CD14-positive monocyte (primary cell): ENCODE measurements at regions not wholly inside any gene's neighbourhood (a gene's known extent, or its start where the extent isn't known, plus 50 kb on each side); places are given as distances from the start of the nearest gene placed in this dataset.
"Not testable (repeated sequence)": the region's sequence is repeated elsewhere in the genome, so short reads cannot be mapped to it uniquely, and the experiment has no call there.

Source experiments
- DNase-seq, 3 donors: peaks; one replicate each; pipeline ENCODE4 v3.0.0-alpha.2; 2011 to 2022
- H2AFZ ChIP-seq: 2 replicates; pipeline ENCODE4 v1.6.0; 2012; ENCODE audit warnings: mild to moderate bottlenecking, low read depth, low read length, inconsistent platforms; ENCODE audit not compliant: insufficient read depth, poor library complexity, severe bottlenecking
- H3K27ac ChIP-seq, 2 donors: 1 replicate in 1 of 2; 2 replicates in 1 of 2; pipeline ENCODE4 v1.5.1; 2012 to 2013; ENCODE audit warnings: low read length in 2 of 2, control low read depth in 1 of 2, inconsistent platforms in 1 of 2, low read depth in 1 of 2, mild to moderate bottlenecking in 1 of 2
- H3K27me3 ChIP-seq, 2 donors: one replicate each; pipeline versions ENCODE4 v1.6.0 to v1.6.1; 2011 to 2013; ENCODE audit warnings: low read length in 2 of 2; ENCODE audit not compliant: control insufficient read depth in 2 of 2, insufficient read depth in 2 of 2
- H3K36me3 ChIP-seq, 2 donors: replicated peaks in 1 of 2; 1 replicate in 1 of 2; 2 replicates in 1 of 2; pipeline versions ENCODE4 v1.5.1 to v1.6.1; 2012 to 2013; ENCODE audit warnings: low read length in 2 of 2, control low read depth in 1 of 2, inconsistent platforms in 1 of 2, mild to moderate bottlenecking in 1 of 2; ENCODE audit not compliant: insufficient read depth in 2 of 2, control insufficient read depth in 1 of 2
- H3K4me1 ChIP-seq, 2 donors: 1 replicate in 1 of 2; 2 replicates in 1 of 2; pipeline versions ENCODE4 v1.5.1 to v1.6.1; 2012 to 2013; ENCODE audit warnings: low read length in 2 of 2, control low read depth in 1 of 2, inconsistent platforms in 1 of 2, mild to moderate bottlenecking in 1 of 2, moderate library complexity in 1 of 2; ENCODE audit not compliant: insufficient read depth in 2 of 2, control insufficient read depth in 1 of 2
- H3K4me2 ChIP-seq: replicated peaks from 2 replicates; pipeline ENCODE3; 2012; ENCODE audit warnings: low read length, moderate library complexity, mild to moderate bottlenecking; ENCODE audit not compliant: poor library complexity, severe bottlenecking; ENCODE audit errors: extremely low read depth
- H3K4me3 ChIP-seq, 3 experiments: fragments of 200-600 bp in 1 of 3; sonication (generic) in 1 of 3; replicated peaks in 1 of 3; 1 replicate in 2 of 3; 2 replicates in 1 of 3; pipeline ENCODE4 v1.5.1; 2011 to 2013; ENCODE audit warnings: low read length in 3 of 3, mild to moderate bottlenecking in 3 of 3, control low read depth in 2 of 3, low read depth in 2 of 3, inconsistent platforms in 1 of 3, moderate library complexity in 1 of 3
- H3K79me2 ChIP-seq: 2 replicates; pipeline ENCODE4 v1.6.0; 2012; ENCODE audit warnings: mild to moderate bottlenecking, control low read depth, inconsistent platforms, low read length, moderate library complexity; ENCODE audit not compliant: insufficient read depth
- H3K9ac ChIP-seq: 2 replicates; pipeline ENCODE4 v1.6.0; 2017; ENCODE audit warnings: low read length, mild to moderate bottlenecking; ENCODE audit not compliant: insufficient read depth, poor library complexity, severe bottlenecking
- H3K9me3 ChIP-seq, 2 donors: replicated peaks in 1 of 2; 1 replicate in 1 of 2; 2 replicates in 1 of 2; pipeline versions ENCODE4 v1.5.1 to v1.6.1; 2012 to 2013; ENCODE audit warnings: low read length in 2 of 2, control low read depth in 1 of 2; ENCODE audit not compliant: control insufficient read depth in 1 of 2, insufficient read depth in 1 of 2
- H4K20me1 ChIP-seq: 2 replicates; pipeline ENCODE4 v1.6.0; 2012; ENCODE audit warnings: mild to moderate bottlenecking, low read length, control low read depth, moderate library complexity; ENCODE audit not compliant: insufficient read depth
- H3K27ac Mint-ChIP-seq, 7 donors: one replicate each; pipeline ENCODE4 v1.8.0; 2020; ENCODE audit warnings: mild to moderate bottlenecking in 7 of 7, mixed read lengths in 7 of 7, moderate library complexity in 6 of 7, inconsistent platforms in 2 of 7
- H3K27me3 Mint-ChIP-seq, 3 donors: one replicate each; pipeline ENCODE4 v1.8.0; 2021 to 2022; ENCODE audit warnings: low read depth in 3 of 3, mild to moderate bottlenecking in 3 of 3, mixed read lengths in 3 of 3, moderate library complexity in 3 of 3, inconsistent platforms in 1 of 3
- H3K36me3 Mint-ChIP-seq, 2 donors: one replicate each; pipeline ENCODE4 v1.8.0; 2020; ENCODE audit warnings: mixed read lengths in 2 of 2, inconsistent platforms in 1 of 2, mild to moderate bottlenecking in 1 of 2
- H3K4me1 Mint-ChIP-seq: one replicate; pipeline ENCODE4 v1.8.0; 2020; ENCODE audit warnings: mild to moderate bottlenecking, mixed read lengths
- H3K4me3 Mint-ChIP-seq, 2 donors: one replicate each; pipeline ENCODE4 v1.8.0; 2020; ENCODE audit warnings: mild to moderate bottlenecking in 2 of 2, mixed read lengths in 2 of 2, moderate library complexity in 1 of 2
- H3K9me3 Mint-ChIP-seq, 7 donors: one replicate each; pipeline ENCODE4 v1.8.0; 2020 to 2022; ENCODE audit warnings: mixed read lengths in 7 of 7, mild to moderate bottlenecking in 6 of 7, moderate library complexity in 6 of 7, inconsistent platforms in 2 of 7
- WGBS: methylation state at CpG from one replicate; pipeline ENCODE4 v1.1.5; 2013; ENCODE audit warnings: missing lambda C conversion rate; ENCODE audit not compliant: insufficient coverage; 5-methylcytosine and 5-hydroxymethylcytosine counted together
- intact Hi-C, 2 donors: fragments of 100-400 bp; cut with micrococcal nuclease; formaldehyde crosslinking; loops; one replicate each; pipeline versions ENCODE4 v1.15.0 to v1.15.1; 2023
- TF ChIP-seq, protein P1 (sequence below): fragments of 200-600 bp; IDR thresholded peaks from one replicate; pipeline ENCODE4 v1.8.0; 2022; ENCODE audit warnings: antibody characterized with exemption, mild to moderate bottlenecking

DNA sequence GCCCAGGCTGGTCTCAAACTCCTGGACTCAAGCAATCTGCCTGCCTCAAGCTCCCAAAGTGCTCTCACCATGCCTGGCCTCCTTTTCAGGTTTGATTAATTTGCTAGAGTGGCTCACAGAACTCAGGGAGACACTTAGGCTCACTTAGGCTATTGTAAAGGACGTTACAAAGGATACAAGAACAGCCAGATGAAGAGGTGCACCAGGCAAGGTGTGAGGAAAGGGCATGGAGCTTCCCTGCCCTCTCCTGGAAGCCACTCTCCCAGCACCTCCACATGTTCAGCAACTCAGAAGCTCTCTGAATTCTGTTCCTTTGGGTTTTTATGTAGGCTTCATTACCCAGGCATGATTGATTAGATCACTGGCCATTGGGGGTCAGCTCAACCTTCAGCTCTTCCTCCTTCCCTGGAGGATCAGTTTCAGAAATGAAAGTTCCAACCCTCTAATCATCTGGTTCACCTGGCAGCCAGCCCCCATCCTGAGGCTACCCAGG lies 78.7 kb upstream of the RGPD5 start:
- Histone ChIP-seq H4K20me1 (no peaks in the 10 kb centered on the region), H3K27ac (no peak overlapping the region), H3K27me3 (no peaks in the 10 kb centered on the region), H3K79me2 (no peaks in the 10 kb centered on the region), H3K9ac (no peak overlapping the region), H2AFZ (no peak overlapping the region), H3K4me3 (no peak overlapping the region), H3K4me1 (no peaks in the 10 kb centered on the region), H3K9me3 (no peaks in the 10 kb centered on the region), H3K4me2 (no peak overlapping the region), H3K36me3 (no peaks in the 10 kb centered on the region)
- intact Hi-C loops: no loop called here
- Mint-ChIP-seq H3K4me3 (no peak overlapping the region), H3K36me3 (no peaks in the 10 kb centered on the region), H3K4me1 (no peaks in the 10 kb centered on the region), H3K27ac (no peak overlapping the region), H3K27me3 (peaks cover 0 to 8% (median 2%) of the 10 kb centered on the region in 3 donors), H3K9me3 (peaks cover 0 to 21% (median 0%) of the 10 kb centered on the region in 7 donors)
- TF ChIP-seq, protein P1, sequence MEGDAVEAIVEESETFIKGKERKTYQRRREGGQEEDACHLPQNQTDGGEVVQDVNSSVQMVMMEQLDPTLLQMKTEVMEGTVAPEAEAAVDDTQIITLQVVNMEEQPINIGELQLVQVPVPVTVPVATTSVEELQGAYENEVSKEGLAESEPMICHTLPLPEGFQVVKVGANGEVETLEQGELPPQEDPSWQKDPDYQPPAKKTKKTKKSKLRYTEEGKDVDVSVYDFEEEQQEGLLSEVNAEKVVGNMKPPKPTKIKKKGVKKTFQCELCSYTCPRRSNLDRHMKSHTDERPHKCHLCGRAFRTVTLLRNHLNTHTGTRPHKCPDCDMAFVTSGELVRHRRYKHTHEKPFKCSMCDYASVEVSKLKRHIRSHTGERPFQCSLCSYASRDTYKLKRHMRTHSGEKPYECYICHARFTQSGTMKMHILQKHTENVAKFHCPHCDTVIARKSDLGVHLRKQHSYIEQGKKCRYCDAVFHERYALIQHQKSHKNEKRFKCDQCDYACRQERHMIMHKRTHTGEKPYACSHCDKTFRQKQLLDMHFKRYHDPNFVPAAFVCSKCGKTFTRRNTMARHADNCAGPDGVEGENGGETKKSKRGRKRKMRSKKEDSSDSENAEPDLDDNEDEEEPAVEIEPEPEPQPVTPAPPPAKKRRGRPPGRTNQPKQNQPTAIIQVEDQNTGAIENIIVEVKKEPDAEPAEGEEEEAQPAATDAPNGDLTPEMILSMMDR: no peak
- DNase-seq: no peak
- WGBS: no CpG with 5 or more reads among the region's 1 CpG

DNA sequence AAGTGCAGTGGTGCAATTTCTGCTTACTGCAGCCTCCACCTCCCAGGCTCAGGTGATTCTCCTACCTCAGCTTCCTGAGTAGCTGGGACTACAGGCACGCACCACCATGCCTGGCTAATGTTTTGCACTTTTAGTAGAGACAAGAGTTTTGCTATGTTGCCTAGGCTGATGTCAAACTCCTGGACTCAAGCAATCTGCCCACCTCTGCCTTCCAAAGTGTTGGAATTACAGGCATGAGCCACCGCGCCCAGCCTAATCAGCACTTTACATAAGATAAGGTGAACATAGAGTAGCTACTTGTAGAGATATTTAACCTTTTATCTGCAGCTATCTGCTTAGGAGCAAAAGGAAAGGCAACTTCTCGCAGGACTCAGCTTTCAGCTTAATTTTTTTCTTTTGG lies 77.5 kb upstream of the RGPD5 start:
- H4K20me1 ChIP-seq, H3K36me3 ChIP-seq, H3K4me2 ChIP-seq, DNase-seq, H2AFZ ChIP-seq, intact Hi-C loops, H3K9ac ChIP-seq, H3K9me3 ChIP-seq, H3K4me1 ChIP-seq, H3K27me3 Mint-ChIP-seq, H3K27me3 ChIP-seq, H3K4me3 ChIP-seq, H3K4me1 Mint-ChIP-seq, H3K27ac ChIP-seq, H3K4me3 Mint-ChIP-seq, H3K36me3 Mint-ChIP-seq, H3K79me2 ChIP-seq, H3K27ac Mint-ChIP-seq: not testable (repeated sequence)
- no CpG with 5 or more reads among the region's 4 CpGs for WGBS
- peaks cover 0 to 21% (median 0%) of the 10 kb centered on the region in 7 donors for H3K9me3 Mint-ChIP-seq
